ENCODE measurements at regions not wholly inside any gene's neighbourhood (a gene's known extent, or its start where the extent isn't known, plus 50 kb on each side); places are given as distances from the start of the nearest gene placed in this dataset.
A peak's percentile ranks its signal among the peaks of the same experiment; 100 is the strongest.

DNA sequence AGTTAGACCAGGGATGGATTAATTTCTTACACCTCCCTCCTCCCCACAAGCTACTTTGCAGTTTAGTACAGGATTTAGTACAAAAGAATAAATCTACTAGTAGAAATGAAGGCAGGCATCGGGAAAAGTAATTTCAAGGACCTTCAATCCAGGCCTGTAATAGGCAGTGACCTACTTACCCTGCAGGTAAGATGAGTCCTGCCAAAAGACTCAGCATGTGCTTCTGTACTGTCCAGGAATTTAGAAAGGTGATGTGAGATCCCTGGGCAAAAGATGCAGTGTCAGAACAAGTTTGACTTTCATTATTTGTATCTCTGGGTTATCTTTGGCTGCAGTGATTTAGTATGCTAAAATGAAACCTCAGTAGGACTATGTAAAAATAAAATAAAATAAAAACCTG, 403.0 kb downstream of the NOVA1 start:
- Mint-ChIP-seq H3K27me3 (peaks cover 22% of the 10 kb centered on the region), H3K36me3 (no peaks in the 10 kb centered on the region), H3K4me3 (no peak overlapping the region), H3K4me1 (ENCODE audit: unreplicated experiment) (no peaks in the 10 kb centered on the region), H3K9me3 (no peaks in the 10 kb centered on the region), H3K27ac (no peak overlapping the region)
- no peak for DNase-seq (ENCODE audit: extremely low spot score, unreplicated experiment)
- TF ChIP-seq, protein P1, sequence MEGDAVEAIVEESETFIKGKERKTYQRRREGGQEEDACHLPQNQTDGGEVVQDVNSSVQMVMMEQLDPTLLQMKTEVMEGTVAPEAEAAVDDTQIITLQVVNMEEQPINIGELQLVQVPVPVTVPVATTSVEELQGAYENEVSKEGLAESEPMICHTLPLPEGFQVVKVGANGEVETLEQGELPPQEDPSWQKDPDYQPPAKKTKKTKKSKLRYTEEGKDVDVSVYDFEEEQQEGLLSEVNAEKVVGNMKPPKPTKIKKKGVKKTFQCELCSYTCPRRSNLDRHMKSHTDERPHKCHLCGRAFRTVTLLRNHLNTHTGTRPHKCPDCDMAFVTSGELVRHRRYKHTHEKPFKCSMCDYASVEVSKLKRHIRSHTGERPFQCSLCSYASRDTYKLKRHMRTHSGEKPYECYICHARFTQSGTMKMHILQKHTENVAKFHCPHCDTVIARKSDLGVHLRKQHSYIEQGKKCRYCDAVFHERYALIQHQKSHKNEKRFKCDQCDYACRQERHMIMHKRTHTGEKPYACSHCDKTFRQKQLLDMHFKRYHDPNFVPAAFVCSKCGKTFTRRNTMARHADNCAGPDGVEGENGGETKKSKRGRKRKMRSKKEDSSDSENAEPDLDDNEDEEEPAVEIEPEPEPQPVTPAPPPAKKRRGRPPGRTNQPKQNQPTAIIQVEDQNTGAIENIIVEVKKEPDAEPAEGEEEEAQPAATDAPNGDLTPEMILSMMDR (conservative IDR thresholded peaks at IDR 0.05) = no peak

- DNase-seq (ENCODE audit: extremely low spot score, unreplicated experiment) = no peak
- TF ChIP-seq, protein P1 (conservative IDR thresholded peaks at IDR 0.05) = no peak
- H3K27ac Mint-ChIP-seq = no peak overlapping the region
- no peak overlapping the region for H3K4me3 Mint-ChIP-seq
- no peaks in the 10 kb centered on the region for H3K4me1 Mint-ChIP-seq (ENCODE audit: unreplicated experiment)
- H3K27me3 Mint-ChIP-seq = peaks cover 17% of the 10 kb centered on the region
- H3K36me3 Mint-ChIP-seq = no peaks in the 10 kb centered on the region
- H3K9me3 Mint-ChIP-seq = no peaks in the 10 kb centered on the region
These were observed 406.2 kb downstream of the NOVA1 start for GRCh38 chr14:26191671-26192070.

DNA sequence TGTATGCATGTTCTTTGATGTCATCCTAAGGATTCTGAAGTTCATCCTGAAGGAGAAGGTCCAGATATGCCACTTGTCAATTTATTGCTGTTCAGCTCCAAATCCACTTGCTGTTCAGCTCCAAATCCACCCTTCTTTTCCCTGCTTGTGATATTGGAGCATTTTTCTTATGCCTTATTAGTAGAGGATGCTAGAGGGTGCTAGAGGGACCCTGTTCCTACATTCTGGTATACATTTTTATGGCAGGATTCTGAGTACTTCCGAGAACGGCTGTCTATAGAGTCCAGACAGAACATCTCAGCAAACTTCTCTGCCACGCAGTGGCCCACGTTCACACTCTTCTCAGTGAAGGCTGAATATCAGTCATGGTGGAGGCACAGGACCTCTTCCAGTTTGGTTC, 406.7 kb downstream of the NOVA1 start:
- DNase-seq (ENCODE audit: extremely low spot score, unreplicated experiment) = no peak
- H3K36me3 Mint-ChIP-seq = no peaks in the 10 kb centered on the region
- no peak overlapping the region for H3K27ac Mint-ChIP-seq
- H3K4me3 Mint-ChIP-seq = no peak overlapping the region
- no peaks in the 10 kb centered on the region for H3K9me3 Mint-ChIP-seq
- TF ChIP-seq, protein P1 (conservative IDR thresholded peaks at IDR 0.05) = peak; percentile 35
- no peaks in the 10 kb centered on the region for H3K4me1 Mint-ChIP-seq (ENCODE audit: unreplicated experiment)
- H3K27me3 Mint-ChIP-seq = peaks cover 11% of the 10 kb centered on the region

GRCh38 chr14:26190646-26191045, 407.2 kb downstream of the NOVA1 start:
- no peak for DNase-seq (ENCODE audit: extremely low spot score, unreplicated experiment)
- peaks cover 11% of the 10 kb centered on the region for H3K27me3 Mint-ChIP-seq
- H3K4me1 Mint-ChIP-seq (ENCODE audit: unreplicated experiment) = no peaks in the 10 kb centered on the region
- H3K27ac Mint-ChIP-seq = no peak overlapping the region
- H3K4me3 Mint-ChIP-seq = no peak overlapping the region
- no peaks in the 10 kb centered on the region for H3K36me3 Mint-ChIP-seq
- TF ChIP-seq, protein P1 (conservative IDR thresholded peaks at IDR 0.05) = no peak
- no peaks in the 10 kb centered on the region for H3K9me3 Mint-ChIP-seq

DNA sequence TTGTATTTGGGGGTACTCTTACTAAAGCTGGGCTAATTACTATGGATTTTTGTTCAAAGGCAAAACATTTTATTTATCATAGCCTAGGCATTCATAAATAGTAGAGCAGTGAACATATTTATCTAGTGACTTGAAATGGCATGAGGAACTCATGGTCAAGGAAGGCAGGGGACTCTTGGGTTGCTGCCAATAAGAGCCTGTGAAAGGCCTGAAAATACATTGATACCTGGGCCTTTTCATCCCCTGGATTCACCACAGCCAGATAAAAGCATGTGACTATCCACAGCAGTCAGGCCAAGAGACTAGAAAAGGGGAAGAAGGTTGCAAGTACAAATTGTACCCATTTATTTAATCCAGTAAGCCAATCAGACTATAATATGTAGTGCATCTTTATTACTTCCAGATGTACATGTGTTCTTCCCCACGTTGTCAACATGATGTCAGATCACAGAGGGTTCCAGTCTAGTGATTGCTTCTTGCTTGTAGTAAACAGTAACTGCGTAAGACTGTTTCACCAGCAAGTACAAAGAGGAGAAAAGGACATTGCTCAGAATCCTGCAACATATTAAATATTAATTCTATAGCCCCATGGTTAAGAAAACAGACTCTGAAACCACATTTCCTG, 409.7 kb downstream of the NOVA1 start:
- no peak overlapping the region for H3K4me3 Mint-ChIP-seq
- TF ChIP-seq, protein P1 (conservative IDR thresholded peaks at IDR 0.05) = no peak
- H3K9me3 Mint-ChIP-seq = no peaks in the 10 kb centered on the region
- no peaks in the 10 kb centered on the region for H3K36me3 Mint-ChIP-seq
- H3K4me1 Mint-ChIP-seq (ENCODE audit: unreplicated experiment) = no peaks in the 10 kb centered on the region
- no peak overlapping the region for H3K27ac Mint-ChIP-seq
- H3K27me3 Mint-ChIP-seq = peaks cover 3% of the 10 kb centered on the region
- no peak for DNase-seq (ENCODE audit: extremely low spot score, unreplicated experiment)

GRCh38 chr14:26180221-26180620, 417.6 kb downstream of the NOVA1 start:
- TF ChIP-seq, protein P1 (conservative IDR thresholded peaks at IDR 0.05) = no peak
- no peaks in the 10 kb centered on the region for H3K36me3 Mint-ChIP-seq
- no peak overlapping the region for H3K4me3 Mint-ChIP-seq

More at GRCh38 chr14:26180221-26180620, 417.6 kb downstream of the NOVA1 start:
- H3K27me3 Mint-ChIP-seq = no peaks in the 10 kb centered on the region
- H3K27ac Mint-ChIP-seq = no peak overlapping the region
- no peak for DNase-seq (ENCODE audit: extremely low spot score, unreplicated experiment)
- no peaks in the 10 kb centered on the region for H3K9me3 Mint-ChIP-seq
- no peaks in the 10 kb centered on the region for H3K4me1 Mint-ChIP-seq (ENCODE audit: unreplicated experiment)

Measured in type B pancreatic cell (in vitro differentiated cells).